ENCODE measurements at regions not wholly inside any gene's neighbourhood (a gene's known extent, or its start where the extent isn't known, plus 50 kb on each side); places are given as distances from the start of the nearest gene placed in this dataset.

GRCh38 chr1:19577036-19577435, 67.1 kb upstream of the NBL1 start:
- no peak for TF ChIP-seq CTCF (IDR thresholded peaks at IDR 0.05)
- DNase-seq: no peak
- Histone ChIP-seq H3K9me3 (no peaks in the 10 kb centered on the region), H3K4me3 (no peak overlapping the region), H3K36me3 (no peaks in the 10 kb centered on the region), H3K9ac (ENCODE audit: low read depth in 2 of 2, low read length in 2 of 2) (no peak overlapping the region), H3K27me3 (no peaks in the 10 kb centered on the region), H3K27ac (no peak overlapping the region), H3K4me1 (no peaks in the 10 kb centered on the region)
- intact Hi-C loops (cut with DNase I): no loop called here

- no peaks in the 10 kb centered on the region for H3K27me3 ChIP-seq
- intact Hi-C loops (cut with DNase I): no loop called here
Observed at GRCh38 chr1:19569786-19570185, 74.3 kb upstream of the NBL1 start.

GRCh38 chr1:19567041-19567440, 77.1 kb upstream of the NBL1 start:
- TF ChIP-seq CTCF (IDR thresholded peaks at IDR 0.05): no peak
- Histone ChIP-seq H3K4me3 (no peak overlapping the region), H3K27ac (no peak overlapping the region), H3K36me3 (no peaks in the 10 kb centered on the region), H3K9ac (ENCODE audit: low read depth in 2 of 2, low read length in 2 of 2) (no peak overlapping the region), H3K4me1 (no peaks in the 10 kb centered on the region), H3K27me3 (no peaks in the 10 kb centered on the region), H3K9me3 (no peaks in the 10 kb centered on the region)
- no peak for DNase-seq
- intact Hi-C loops (cut with DNase I): no loop called here

More at GRCh38 chr1:19569786-19570185, 74.3 kb upstream of the NBL1 start:
- H3K9me3 ChIP-seq: no peaks in the 10 kb centered on the region
- no peak overlapping the region for H3K4me3 ChIP-seq
- DNase-seq: no peak
- no peaks in the 10 kb centered on the region for H3K36me3 ChIP-seq
- no peaks in the 10 kb centered on the region for H3K4me1 ChIP-seq
- no peak for TF ChIP-seq CTCF (IDR thresholded peaks at IDR 0.05)
- no peak overlapping the region for H3K9ac ChIP-seq (ENCODE audit: low read depth in 2 of 2, low read length in 2 of 2)
- no peak overlapping the region for H3K27ac ChIP-seq

GRCh38 chr1:19564366-19564765, 79.0 kb upstream of the CAPZB start:
- no peaks in the 10 kb centered on the region for H3K9me3 ChIP-seq
- intact Hi-C loops (cut with DNase I): no loop called here
- H3K9ac ChIP-seq (ENCODE audit: low read depth in 2 of 2, low read length in 2 of 2): no peak overlapping the region
- peak; percentile 46 for DNase-seq
- no peaks in the 10 kb centered on the region for H3K36me3 ChIP-seq
- no peak overlapping the region for H3K27ac ChIP-seq
- no peak overlapping the region for H3K4me3 ChIP-seq
- TF ChIP-seq CTCF (IDR thresholded peaks at IDR 0.05): no peak
- H3K4me1 ChIP-seq: no peaks in the 10 kb centered on the region
- no peaks in the 10 kb centered on the region for H3K27me3 ChIP-seq

GRCh38 chr1:19563324-19564097, 78.2 kb upstream of the CAPZB start:
- peak overlapping the region; percentile 32 for H3K27ac ChIP-seq
- H3K9me3 ChIP-seq: no peaks in the 10 kb centered on the region
- no peak for TF ChIP-seq CTCF (IDR thresholded peaks at IDR 0.05)
- no peak overlapping the region for H3K4me3 ChIP-seq
- intact Hi-C loops (cut with DNase I): no loop called here
- DNase-seq: peak; percentile 46
- H3K4me1 ChIP-seq: no peaks in the 10 kb centered on the region
- H3K27me3 ChIP-seq: no peaks in the 10 kb centered on the region
- no peak overlapping the region for H3K9ac ChIP-seq (ENCODE audit: low read depth in 2 of 2, low read length in 2 of 2)
- no peaks in the 10 kb centered on the region for H3K36me3 ChIP-seq

Measured in colonic mucosa (tissue), 4 donors.